ENCODE measurements at regions not wholly inside any gene's neighbourhood (a gene's known extent, or its start where the extent isn't known, plus 50 kb on each side); places are given as distances from the start of the nearest gene placed in this dataset.
"Not testable (repeated sequence)": the region's sequence is repeated elsewhere in the genome, so short reads cannot be mapped to it uniquely, and the experiment has no call there.

- no peak for DNase-seq (ENCODE audit: low read depth)
These were observed 942.1 kb upstream of the SPRY2 start for GRCh38 chr13:81283062-81283461.

GRCh38 chr13:81275666-81276258 is 934.8 kb upstream of the SPRY2 start:
- peak; percentile 23 for DNase-seq (ENCODE audit: low read depth)

GRCh38 chr13:81247711-81248110 is 906.8 kb upstream of the SPRY2 start:
- no peak for DNase-seq (ENCODE audit: low read depth)

GRCh38 chr13:81246556-81246955 is 905.6 kb upstream of the SPRY2 start:
- DNase-seq (ENCODE audit: low read depth), result peak; percentile 9

GRCh38 chr13:81244011-81244410 is 903.1 kb upstream of the SPRY2 start:
- DNase-seq (ENCODE audit: low read depth), result no peak

- no peak for DNase-seq (ENCODE audit: low read depth)
These were observed 889.5 kb upstream of the SPRY2 start for GRCh38 chr13:81230386-81230785.

GRCh38 chr13:81226830-81227229 is 885.9 kb upstream of the SPRY2 start:
- not testable (repeated sequence) for DNase-seq (ENCODE audit: low read depth)

GRCh38 chr13:81224209-81224833 is 883.4 kb upstream of the SPRY2 start:
- no peak for DNase-seq (ENCODE audit: low read depth)

- DNase-seq (ENCODE audit: low read depth), result no peak
These were observed 882.9 kb upstream of the SPRY2 start for GRCh38 chr13:81223778-81224177.

GRCh38 chr13:81211713-81212112 is 870.8 kb upstream of the SPRY2 start:
- no peak for DNase-seq (ENCODE audit: low read depth)

- peak; percentile 78 for DNase-seq (ENCODE audit: low read depth)
These were observed 866.7 kb upstream of the SPRY2 start for GRCh38 chr13:81207636-81208035.

GRCh38 chr13:81207231-81207630 is 866.3 kb upstream of the SPRY2 start:
- DNase-seq (ENCODE audit: low read depth), result peak; percentile 55

- no peak for DNase-seq (ENCODE audit: low read depth)
These were observed 862.9 kb upstream of the SPRY2 start for GRCh38 chr13:81203783-81204182.

GRCh38 chr13:81199956-81200355 is 859.0 kb upstream of the SPRY2 start:
- DNase-seq (ENCODE audit: low read depth), result no peak

- DNase-seq (ENCODE audit: low read depth), result no peak
These were observed 857.0 kb upstream of the SPRY2 start for GRCh38 chr13:81197966-81198365.

- DNase-seq (ENCODE audit: low read depth), result no peak
These were observed 856.6 kb upstream of the SPRY2 start for GRCh38 chr13:81197483-81197882.

GRCh38 chr13:81194362-81194761 is 853.4 kb upstream of the SPRY2 start:
- no peak for DNase-seq (ENCODE audit: low read depth)

GRCh38 chr13:81184556-81185265 is 843.8 kb upstream of the SPRY2 start:
- DNase-seq (ENCODE audit: low read depth), result peak; percentile 68

- no peak for DNase-seq (ENCODE audit: low read depth)
These were observed 831.7 kb upstream of the SPRY2 start for GRCh38 chr13:81172603-81173002.

- DNase-seq (ENCODE audit: low read depth), result peak; percentile 54
These were observed 830.2 kb upstream of the SPRY2 start for GRCh38 chr13:81171065-81171647.

GRCh38 chr13:81163823-81164222 is 822.9 kb upstream of the SPRY2 start:
- DNase-seq (ENCODE audit: low read depth), result not testable (repeated sequence)

GRCh38 chr13:81153478-81153877 is 812.6 kb upstream of the SPRY2 start:
- no peak for DNase-seq (ENCODE audit: low read depth)

GRCh38 chr13:81148822-81149221 is 807.9 kb upstream of the SPRY2 start:
- DNase-seq (ENCODE audit: low read depth), result no peak

Measured in ELR (cell line).